HEK293 (cell line): ENCODE measurements at regions not wholly inside any gene's neighbourhood (a gene's known extent, or its start where the extent isn't known, plus 50 kb on each side); places are given as distances from the start of the nearest gene placed in this dataset.

Experiments
- CTCF ChIA-PET: fragments of 350-600 bp; formaldehyde crosslinking; extraction: SDS; loops from one replicate; lab custom pipeline; 2021; ENCODE audit warnings: antibody characterized with exemption; lab: Yijun Ruan, JAX
- POLR2A ChIA-PET: fragments of 300-600 bp; formaldehyde crosslinking; extraction: SDS; loops from one replicate; lab custom pipeline; 2020; ENCODE audit warnings: antibody characterized with exemption, inconsistent platforms; lab: Yijun Ruan, JAX
- H3K27ac ChIP-seq: fragments of 200-500 bp; sonication (Bioruptor generic); 2 replicates; pipeline ENCODE4 v1.5.1; 2014; ENCODE audit warnings: low read depth, low read length, control low read depth, inconsistent platforms; ENCODE audit errors: extremely low read depth
- H3K36me3 ChIP-seq, 2 experiments: fragments of 200-500 bp in 1 of 2; sonication (Bioruptor generic) in 1 of 2; 1 replicate in 1 of 2; 2 replicates in 1 of 2; pipeline ENCODE4 v1.5.1; 2014 to 2017; ENCODE audit warnings: inconsistent platforms in 2 of 2, low read length in 2 of 2; ENCODE audit not compliant: control insufficient read depth in 2 of 2, insufficient read depth in 1 of 2
- H3K4me1 ChIP-seq: fragments of 200-500 bp; sonication (Bioruptor generic); 2 replicates; pipeline ENCODE4 v1.5.1; 2014; ENCODE audit warnings: mild to moderate bottlenecking, low read length, inconsistent platforms; ENCODE audit not compliant: control insufficient read depth, insufficient read depth
- H3K4me3 ChIP-seq: 2 replicates; pipeline ENCODE4 v1.5.1; 2011; ENCODE audit warnings: low read depth, mild to moderate bottlenecking, control low read depth, low read length, moderate library complexity
- H3K9me3 ChIP-seq: fragments of 200-500 bp; sonication (Bioruptor generic); 2 replicates; pipeline ENCODE4 v1.5.1; 2014; ENCODE audit warnings: low read depth, low read length, inconsistent platforms; ENCODE audit not compliant: control insufficient read depth, insufficient read depth
- HOXD13 ChIP-seq: sonication (generic); formaldehyde crosslinking; IDR thresholded peaks from 2 replicates; pipeline ENCODE4 v1.8.0; 2022; ENCODE audit warnings: missing genetic modification reagents, borderline replicate concordance
- KLF10 ChIP-seq: fragments of 450-650 bp; IDR thresholded peaks from 2 replicates; pipeline ENCODE4 v1.5.1; 2018; ENCODE audit warnings: missing biosample characterization, mild to moderate bottlenecking, missing genetic modification characterization
- KLF16 ChIP-seq: fragments of 450-650 bp; formaldehyde crosslinking; IDR thresholded peaks from 2 replicates; pipeline ENCODE4 v1.5.1; 2017; ENCODE audit warnings: missing biosample characterization, missing genetic modification characterization
- RBAK ChIP-seq: fragments of 450-650 bp; formaldehyde crosslinking; IDR thresholded peaks from 2 replicates; pipeline ENCODE4 v1.5.1; 2016; ENCODE audit warnings: missing biosample characterization, missing genetic modification characterization
- SETDB1 ChIP-seq: IDR thresholded peaks from one replicate; pipeline ENCODE4 v1.6.1; 2017; ENCODE audit warnings: mild to moderate bottlenecking, low read length, moderate library complexity, mixed read lengths; ENCODE audit not compliant: insufficient read length
- YY1 ChIP-seq: fragments of 450-650 bp; formaldehyde crosslinking; IDR thresholded peaks from 2 replicates; pipeline ENCODE4 v1.5.1; 2018; ENCODE audit warnings: missing biosample characterization, missing genetic modification characterization
- ZEB2 ChIP-seq: fragments of 450-650 bp; formaldehyde crosslinking; IDR thresholded peaks from 2 replicates; pipeline ENCODE4 v1.5.1; 2016; ENCODE audit warnings: missing biosample characterization, missing genetic modification characterization
- ZNF239 ChIP-seq: fragments of 450-650 bp; formaldehyde crosslinking; IDR thresholded peaks from 2 replicates; pipeline ENCODE4 v1.5.1; 2016; ENCODE audit warnings: missing biosample characterization, missing genetic modification characterization
- ZNF274 ChIP-seq, 2 experiments: fragments of 200-500 bp in 1 of 2; fragments of 450-650 bp in 1 of 2; sonication (Bioruptor generic) in 1 of 2; formaldehyde crosslinking in 1 of 2; IDR thresholded peaks; 2 replicates each; pipeline versions ENCODE4 v1.5.1 to v1.6.1; 2014 to 2016; ENCODE audit warnings: borderline replicate concordance in 1 of 2, inconsistent platforms in 1 of 2, low read length in 1 of 2, missing biosample characterization in 1 of 2, missing genetic modification characterization in 1 of 2
- ZNF280C ChIP-seq: fragments of 450-650 bp; formaldehyde crosslinking; IDR thresholded peaks from 2 replicates; pipeline ENCODE4 v1.5.1; 2016; ENCODE audit warnings: missing biosample characterization, missing genetic modification characterization
- ZNF350 ChIP-seq: fragments of 450-650 bp; formaldehyde crosslinking; IDR thresholded peaks from 2 replicates; pipeline ENCODE4 v1.5.0; 2017; ENCODE audit warnings: missing biosample characterization, mild to moderate bottlenecking, missing genetic modification characterization
- ZNF354C ChIP-seq: fragments of 450-650 bp; formaldehyde crosslinking; IDR thresholded peaks from 2 replicates; pipeline ENCODE4 v1.5.1; 2016; ENCODE audit warnings: missing biosample characterization, missing genetic modification characterization, low read depth, borderline replicate concordance
- ZNF37A ChIP-seq: fragments of 450-650 bp; IDR thresholded peaks from 2 replicates; pipeline ENCODE4 v1.5.1; 2018; ENCODE audit warnings: missing biosample characterization, missing genetic modification characterization
- ZNF558 ChIP-seq: fragments of 450-650 bp; formaldehyde crosslinking; IDR thresholded peaks from 2 replicates; pipeline ENCODE4 v1.5.1; 2016; ENCODE audit warnings: missing biosample characterization, missing genetic modification characterization
- ZNF585B ChIP-seq: fragments of 450-650 bp; formaldehyde crosslinking; IDR thresholded peaks from 2 replicates; pipeline ENCODE4 v1.5.1; 2016; ENCODE audit warnings: missing biosample characterization, missing genetic modification characterization
- ZNF624 ChIP-seq: fragments of 450-650 bp; formaldehyde crosslinking; IDR thresholded peaks from 2 replicates; pipeline ENCODE4 v1.5.1; 2017; ENCODE audit warnings: missing biosample characterization, missing genetic modification characterization
- ZNF645 ChIP-seq: fragments of 450-650 bp; formaldehyde crosslinking; IDR thresholded peaks from 2 replicates; pipeline ENCODE4; 2016; ENCODE audit warnings: missing biosample characterization, missing genetic modification characterization
- ZNF707 ChIP-seq: fragments of 450-650 bp; formaldehyde crosslinking; IDR thresholded peaks from 2 replicates; pipeline ENCODE4 v1.5.1; 2016; ENCODE audit warnings: missing biosample characterization, missing genetic modification characterization
- ZNF747 ChIP-seq: fragments of 450-650 bp; formaldehyde crosslinking; IDR thresholded peaks from 2 replicates; pipeline ENCODE4 v1.5.1; 2016; ENCODE audit warnings: missing biosample characterization, missing genetic modification characterization
- ZNF837 ChIP-seq: fragments of 450-650 bp; formaldehyde crosslinking; IDR thresholded peaks from 2 replicates; pipeline ENCODE4 v1.5.1; 2016; ENCODE audit warnings: missing biosample characterization, missing genetic modification characterization
- ZSCAN18 ChIP-seq: fragments of 450-650 bp; formaldehyde crosslinking; IDR thresholded peaks from 2 replicates; pipeline ENCODE4 v1.5.1; 2016; ENCODE audit warnings: missing biosample characterization, missing genetic modification characterization
- ZXDB ChIP-seq: fragments of 450-650 bp; formaldehyde crosslinking; IDR thresholded peaks from 2 replicates; pipeline ENCODE4 v1.5.1; 2016; ENCODE audit warnings: missing biosample characterization, missing genetic modification characterization

- no peaks in the 10 kb centered on the region for H3K4me1 ChIP-seq
- no peaks in the 10 kb centered on the region for H3K9me3 ChIP-seq
- no peaks in the 10 kb centered on the region for H3K36me3 ChIP-seq
- CTCF ChIA-PET = interaction anchor here (0.7 kb wide), 1 partner anchor 413 kb away, joined by 4 read pairs; no protein-coding TSS in a partner anchor
- H3K4me3 ChIP-seq = no peak overlapping the region
- TF ChIP-seq ZNF707 (tag by site-specific recombination) (no peak), ZSCAN18 (no peak), KLF16 (tag by site-specific recombination) (no peak), KLF10 (tag by site-specific recombination) (no peak), ZNF837 (tag by site-specific recombination) (no peak), ZNF585B (tag by site-specific recombination) (no peak), ZNF280C (no peak), RBAK (tag by site-specific recombination) (no peak), ZEB2 (no peak), ZNF239 (tag by site-specific recombination) (no peak), ZNF354C (tag by site-specific recombination) (no peak), SETDB1 (no peak), ZNF37A (no peak), ZNF274 (IDR thresholded peaks at IDR 0.05; ENCODE audit: low read length) (no peak), ZNF274 (tag by site-specific recombination; IDR thresholded peaks at IDR 0.05; ENCODE audit: borderline replicate concordance) (no peak)
- H3K27ac ChIP-seq = no peak overlapping the region
- POLR2A ChIA-PET = no interaction called here
These were observed 280.8 kb downstream of the RERGL start for GRCh38 chr12:17809206-17809605.

GRCh38 chr12:17802657-17803641, 287.0 kb downstream of the RERGL start:
- Histone ChIP-seq H3K9me3 (no peaks in the 10 kb centered on the region), H3K4me3 (no peak overlapping the region), H3K27ac (no peak overlapping the region), H3K4me1 (no peaks in the 10 kb centered on the region), H3K36me3 (no peaks in the 10 kb centered on the region)
- CTCF ChIA-PET = no interaction called here
- TF ChIP-seq ZNF645 (no peak), ZNF624 (tag by site-specific recombination) (no peak), ZNF558 (tag by site-specific recombination) (no peak), ZXDB (tag by site-specific recombination) (no peak), YY1 (tag by site-specific recombination) (no peak), ZNF350 (tag by site-specific recombination) (no peak), HOXD13 (CRISPR knock-in tag) (no peak), ZNF707 (tag by site-specific recombination) (no peak), ZNF747 (tag by site-specific recombination) (no peak)
- POLR2A ChIA-PET = no interaction called here
